ENCODE measurements at regions not wholly inside any gene's neighbourhood (a gene's known extent, or its start where the extent isn't known, plus 50 kb on each side); places are given as distances from the start of the nearest gene placed in this dataset.

DNA sequence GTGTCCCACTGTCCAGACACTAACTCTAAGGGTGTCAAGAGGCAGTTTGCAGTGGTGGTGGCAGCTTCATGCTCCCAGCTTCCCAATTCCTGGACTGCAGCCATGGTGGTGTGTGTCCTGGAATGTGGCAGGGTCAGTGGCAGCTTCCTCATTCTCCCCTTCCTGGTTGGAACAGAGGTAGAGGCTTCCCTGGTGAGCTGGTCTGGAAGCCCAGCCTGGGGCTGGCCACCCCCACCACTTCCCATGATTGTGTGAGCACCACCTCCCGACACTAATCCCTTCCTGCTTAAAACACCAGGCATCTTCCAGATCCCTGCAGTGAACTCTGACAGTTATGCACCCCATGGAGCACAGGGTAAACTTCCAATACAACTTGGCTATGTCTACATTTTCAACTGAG lies 134.9 kb downstream of the RAP2A start:
- Mint-ChIP-seq H3K4me3 (no peak overlapping the region), H3K36me3 (no peaks in the 10 kb centered on the region), H3K9me3 (no peaks in the 10 kb centered on the region), H3K27me3 (no peaks in the 10 kb centered on the region), H3K4me1 (ENCODE audit: unreplicated experiment) (peaks cover 24% of the 10 kb centered on the region), H3K27ac (no peak overlapping the region)
- no peak for TF ChIP-seq CTCF (conservative IDR thresholded peaks at IDR 0.05)
- DNase-seq (ENCODE audit: extremely low spot score, unreplicated experiment): no peak

GRCh38 chr13:97569841-97570240 lies 135.9 kb downstream of the RAP2A start:
- Mint-ChIP-seq H3K4me1 (ENCODE audit: unreplicated experiment) (peaks cover 24% of the 10 kb centered on the region), H3K9me3 (no peaks in the 10 kb centered on the region), H3K36me3 (no peaks in the 10 kb centered on the region), H3K27ac (no peak overlapping the region), H3K27me3 (no peaks in the 10 kb centered on the region), H3K4me3 (no peak overlapping the region)
- no peak for DNase-seq (ENCODE audit: extremely low spot score, unreplicated experiment)
- TF ChIP-seq CTCF (conservative IDR thresholded peaks at IDR 0.05): no peak

DNA sequence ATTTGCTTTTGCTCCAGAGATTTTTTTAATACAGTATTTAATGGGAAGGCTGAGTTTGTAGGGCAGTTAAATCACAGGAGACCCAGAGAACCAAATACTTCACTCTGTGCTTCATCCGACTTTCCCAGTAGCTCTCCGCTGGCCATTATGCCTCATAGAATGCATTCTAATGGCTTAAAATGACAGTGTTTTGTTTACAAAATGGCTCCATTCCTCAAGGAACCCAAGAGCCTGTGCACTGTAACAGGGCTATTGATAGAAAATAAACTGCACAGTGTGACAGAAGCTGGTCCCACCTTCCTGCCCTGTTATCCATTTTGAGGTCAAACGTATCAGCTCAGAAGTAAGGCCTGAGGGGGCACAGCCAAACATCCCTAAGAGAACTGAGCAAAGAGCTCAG lies 136.5 kb downstream of the RAP2A start:
- H3K36me3 Mint-ChIP-seq: no peaks in the 10 kb centered on the region
- no peak overlapping the region for H3K4me3 Mint-ChIP-seq
- DNase-seq (ENCODE audit: extremely low spot score, unreplicated experiment): no peak
- peaks cover 24% of the 10 kb centered on the region for H3K4me1 Mint-ChIP-seq (ENCODE audit: unreplicated experiment)
- H3K27me3 Mint-ChIP-seq: no peaks in the 10 kb centered on the region
- no peak overlapping the region for H3K27ac Mint-ChIP-seq
- peaks cover 6% of the 10 kb centered on the region for H3K9me3 Mint-ChIP-seq
- no peak for TF ChIP-seq CTCF (conservative IDR thresholded peaks at IDR 0.05)

DNA sequence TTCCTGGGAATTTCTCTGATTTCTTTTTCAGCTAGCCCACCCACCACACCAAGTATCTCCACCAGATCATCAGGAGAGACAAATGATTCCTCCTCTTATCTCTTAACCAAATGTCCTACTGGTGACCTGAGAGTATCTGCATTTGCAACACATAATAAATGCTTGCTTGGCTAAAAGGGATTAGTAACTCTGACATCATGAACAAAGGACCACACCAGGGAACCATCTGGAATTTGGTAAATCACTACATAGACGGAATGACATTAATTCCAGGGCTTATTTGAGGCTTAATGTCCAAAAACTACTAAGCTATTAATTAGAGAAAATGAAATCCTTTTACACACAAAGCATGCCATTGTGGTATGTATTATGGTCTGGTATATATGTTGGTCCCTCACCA lies 139.0 kb downstream of the RAP2A start:
- Mint-ChIP-seq H3K36me3 (no peaks in the 10 kb centered on the region), H3K27me3 (no peaks in the 10 kb centered on the region), H3K27ac (no peak overlapping the region)

GRCh38 chr13:97574926-97575325 lies 141.0 kb downstream of the RAP2A start:
- Mint-ChIP-seq H3K9me3 (peaks cover 12% of the 10 kb centered on the region), H3K27me3 (no peaks in the 10 kb centered on the region), H3K27ac (no peak overlapping the region), H3K4me3 (no peak overlapping the region), H3K4me1 (ENCODE audit: unreplicated experiment) (peaks cover 15% of the 10 kb centered on the region), H3K36me3 (no peaks in the 10 kb centered on the region)
- peak; percentile 30 for TF ChIP-seq CTCF (conservative IDR thresholded peaks at IDR 0.05)
- no peak for DNase-seq (ENCODE audit: extremely low spot score, unreplicated experiment)

More for the DNA sequence above, 139.0 kb downstream of the RAP2A start:
- Mint-ChIP-seq H3K4me1 (ENCODE audit: unreplicated experiment) (peaks cover 13% of the 10 kb centered on the region), H3K4me3 (no peak overlapping the region), H3K9me3 (peaks cover 12% of the 10 kb centered on the region)
- no peak for TF ChIP-seq CTCF (conservative IDR thresholded peaks at IDR 0.05)
- DNase-seq (ENCODE audit: extremely low spot score, unreplicated experiment): no peak

DNA sequence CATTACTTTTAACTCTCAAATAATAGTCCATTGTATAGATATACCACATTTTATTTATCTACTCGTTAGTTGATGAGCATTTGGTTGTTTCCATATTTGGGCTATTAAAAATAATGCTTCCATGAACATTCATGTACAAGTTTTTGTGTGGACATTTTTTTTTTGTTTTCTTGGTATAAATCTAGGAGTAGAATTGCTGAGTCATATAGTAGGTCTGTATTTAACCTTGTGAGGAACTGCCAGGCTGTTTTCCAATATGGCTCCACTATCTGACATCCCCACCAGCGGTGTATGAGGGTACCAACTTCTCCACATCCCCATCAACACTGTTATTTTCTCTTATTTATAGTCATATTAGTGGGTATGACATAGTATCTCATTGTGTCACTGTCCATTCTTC lies 143.1 kb downstream of the RAP2A start:
- TF ChIP-seq CTCF (conservative IDR thresholded peaks at IDR 0.05): no peak
- Mint-ChIP-seq H3K27ac (no peak overlapping the region), H3K9me3 (peaks cover 12% of the 10 kb centered on the region), H3K4me3 (no peak overlapping the region), H3K4me1 (ENCODE audit: unreplicated experiment) (peaks cover 6% of the 10 kb centered on the region), H3K27me3 (no peaks in the 10 kb centered on the region), H3K36me3 (no peaks in the 10 kb centered on the region)
- DNase-seq (ENCODE audit: extremely low spot score, unreplicated experiment): no peak

All from type B pancreatic cell (in vitro differentiated cells).